Right atrium auricular region (tissue), 2 donors: ENCODE measurements at regions not wholly inside any gene's neighbourhood (a gene's known extent, or its start where the extent isn't known, plus 50 kb on each side); places are given as distances from the start of the nearest gene placed in this dataset.

Source experiments
- DNase-seq: peaks from one replicate; pipeline ENCODE4 v3.0.0-alpha.2; 2019; ENCODE audit warnings: low spot score
- H3K27ac ChIP-seq, 2 donors: fragments of 200-600 bp; sonication (generic); 1 replicate in 1 of 2; 2 replicates in 1 of 2; pipeline ENCODE4 v1.5.1; 2016 to 2019
- H3K27me3 ChIP-seq, 2 donors: fragments of 200-600 bp; sonication (generic); one replicate each; pipeline versions ENCODE4 v1.5.1 to v1.6.0; 2017 to 2019
- H3K36me3 ChIP-seq: fragments of 200-600 bp; sonication (generic); one replicate; pipeline ENCODE4 v1.5.1; 2016
- H3K4me1 ChIP-seq, 2 donors: fragments of 200-600 bp; sonication (generic); one replicate each; pipeline versions ENCODE4 v1.5.1 to v1.6.0; 2017 to 2019
- H3K4me3 ChIP-seq, 2 donors: fragments of 200-600 bp; sonication (generic); 1 replicate in 1 of 2; 2 replicates in 1 of 2; pipeline ENCODE4 v1.5.1; 2017 to 2019; ENCODE audit warnings: mild to moderate bottlenecking in 1 of 2, moderate library complexity in 1 of 2
- H3K9me3 ChIP-seq, 2 donors: fragments of 200-600 bp; sonication (generic); one replicate each; pipeline ENCODE4 v1.5.1; 2019
- CTCF ChIP-seq, 2 donors: fragments of 200-600 bp; sonication (generic); IDR thresholded peaks; one replicate each; pipeline ENCODE4 v1.5.1; 2019; ENCODE audit warnings: antibody characterized with exemption in 2 of 2

- Histone ChIP-seq H3K4me1 (no peaks in the 10 kb centered on the region), H3K27me3 (no peaks in the 10 kb centered on the region), H3K27ac (no peak overlapping the region), H3K9me3 (no peaks in the 10 kb centered on the region), H3K4me3 (no peak overlapping the region), H3K36me3 (no peaks in the 10 kb centered on the region)
- TF ChIP-seq CTCF (IDR thresholded peaks at IDR 0.05): no peak
- DNase-seq: no peak
Observed at GRCh38 chr18:77658751-77659448, 409.3 kb downstream of the GALR1 start.

GRCh38 chr18:77666613-77667012 is 417.0 kb downstream of the GALR1 start:
- DNase-seq: no peak
- no peak overlapping the region for H3K4me3 ChIP-seq
- no peaks in the 10 kb centered on the region for H3K27me3 ChIP-seq
- H3K4me1 ChIP-seq: no peaks in the 10 kb centered on the region
- no peak overlapping the region for H3K27ac ChIP-seq
- no peaks in the 10 kb centered on the region for H3K36me3 ChIP-seq
- no peak for TF ChIP-seq CTCF (IDR thresholded peaks at IDR 0.05)
- no peaks in the 10 kb centered on the region for H3K9me3 ChIP-seq

GRCh38 chr18:77668219-77668618 is 418.6 kb downstream of the GALR1 start:
- Histone ChIP-seq H3K4me1 (no peaks in the 10 kb centered on the region), H3K4me3 (no peak overlapping the region), H3K27me3 (no peaks in the 10 kb centered on the region), H3K27ac (no peak overlapping the region), H3K36me3 (no peaks in the 10 kb centered on the region), H3K9me3 (no peaks in the 10 kb centered on the region)
- TF ChIP-seq CTCF (IDR thresholded peaks at IDR 0.05): no peak
- DNase-seq: no peak

GRCh38 chr18:77669331-77669730 is 419.7 kb downstream of the GALR1 start:
- no peak for DNase-seq
- TF ChIP-seq CTCF (IDR thresholded peaks at IDR 0.05): no peak
- no peaks in the 10 kb centered on the region for H3K9me3 ChIP-seq
- H3K27me3 ChIP-seq: no peaks in the 10 kb centered on the region
- H3K4me1 ChIP-seq: no peaks in the 10 kb centered on the region
- H3K4me3 ChIP-seq: no peak overlapping the region
- H3K27ac ChIP-seq: no peak overlapping the region
- no peaks in the 10 kb centered on the region for H3K36me3 ChIP-seq

- no peak for TF ChIP-seq CTCF (IDR thresholded peaks at IDR 0.05)
- H3K9me3 ChIP-seq: no peaks in the 10 kb centered on the region
- no peaks in the 10 kb centered on the region for H3K27me3 ChIP-seq
- H3K27ac ChIP-seq: no peak overlapping the region
- no peaks in the 10 kb centered on the region for H3K4me1 ChIP-seq
- no peaks in the 10 kb centered on the region for H3K36me3 ChIP-seq
- H3K4me3 ChIP-seq: no peak overlapping the region
- no peak for DNase-seq
Observed at GRCh38 chr18:77671456-77672167, 422.0 kb downstream of the GALR1 start.
